ENCODE measurements at regions not wholly inside any gene's neighbourhood (a gene's known extent, or its start where the extent isn't known, plus 50 kb on each side); places are given as distances from the start of the nearest gene placed in this dataset.

DNA sequence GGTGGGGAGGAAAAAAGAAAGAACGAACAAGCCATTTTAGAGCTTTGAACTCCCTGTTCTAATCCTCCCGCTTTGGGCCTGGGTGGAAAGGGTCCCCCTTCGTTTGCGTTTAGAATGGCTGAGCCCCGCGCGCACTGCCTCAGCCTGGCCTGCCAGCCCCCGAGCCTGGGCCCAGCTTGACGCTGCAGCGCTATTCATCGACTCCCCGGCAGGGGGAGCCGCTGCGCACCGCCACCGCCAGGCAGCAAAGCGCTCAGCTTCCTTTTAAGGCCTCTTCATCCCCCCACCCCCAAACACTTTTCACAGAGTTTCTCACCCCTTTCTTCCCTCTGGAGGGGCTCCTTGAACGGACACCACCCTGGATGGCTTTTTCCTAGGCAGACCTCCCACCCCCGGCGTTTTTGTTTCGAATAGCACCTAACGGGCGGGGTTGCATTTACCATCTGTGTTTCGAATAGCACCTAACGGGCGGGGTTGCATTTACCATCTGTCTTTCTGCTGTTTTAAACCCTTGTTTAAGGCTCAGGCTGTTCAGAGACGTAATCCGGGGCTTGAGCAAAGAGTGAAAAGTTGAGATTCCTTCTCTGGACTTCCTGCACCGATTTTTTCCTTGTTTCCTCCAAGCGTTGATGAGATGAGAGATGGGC, 56.4 kb upstream of the PIWIL1 start:
- H2AFZ ChIP-seq (ENCODE audit: low read length), result no peak overlapping the region
- DNase-seq (ENCODE audit: low spot score) (no peak), FAIRE-seq (no peak), ATAC-seq (peak; percentile 90)
- in situ Hi-C loops (cut with HindIII; ENCODE audit: extremely low pct_ligation_motif_present, low pct_unique_long_range_greater_than_20kb) (no loop called here), intact Hi-C loops (cut with micrococcal nuclease; ENCODE audit: unreplicated experiment) (no loop called here)
- no peaks in the 10 kb centered on the region for H3K79me2 ChIP-seq (ENCODE audit: insufficient read depth, low read length)
- ChIA-PET CTCF (ENCODE audit: low intra/inter-chr PET ratio, low total read pairs) (interaction anchor here (1.6 kb wide), 1 partner anchor 54 kb away, joined by 5 read pairs; no protein-coding TSS in a partner anchor), POLR2A (no interaction called here)
- H3K27ac ChIP-seq (ENCODE audit: extremely low read length, insufficient read depth, low read length), result no peak overlapping the region
- H3K9ac ChIP-seq (ENCODE audit: insufficient read depth, low read depth, low read length), result no peak overlapping the region
- no peak overlapping the region for H3K4me3 ChIP-seq (replicated peaks in 1 of 3; ENCODE audit: insufficient read depth in 1 of 3, low read depth in 2 of 3, low read length in 3 of 3)
- 41% methylated on average over 30 of the region's 30 CpGs for WGBS (ENCODE audit: low lambda C conversion rate)
- no peaks in the 10 kb centered on the region for H3K9me3 ChIP-seq (ENCODE audit: low read length)
- BruUV-seq (replicated peaks), result no TSS peak
- no peaks in the 10 kb centered on the region for H3K36me3 ChIP-seq (replicated peaks in 1 of 2; ENCODE audit: control insufficient read depth in 1 of 2, insufficient read depth in 2 of 2, low read length in 2 of 2)
- no peaks in the 10 kb centered on the region for H3K27me3 ChIP-seq (ENCODE audit: control insufficient read depth in 1 of 2, insufficient read depth in 2 of 2, low read length in 2 of 2)
- no peak for TF ChIP-seq ZKSCAN5 (CRISPR knock-in tag; IDR thresholded peaks at IDR 0.05)
- TF ChIP-seq HNRNPLL (IDR thresholded peaks at IDR 0.05; ENCODE audit: low read depth, low read length, poor library complexity, severe bottlenecking), result peak; percentile 29
- TF ChIP-seq, protein P1, sequence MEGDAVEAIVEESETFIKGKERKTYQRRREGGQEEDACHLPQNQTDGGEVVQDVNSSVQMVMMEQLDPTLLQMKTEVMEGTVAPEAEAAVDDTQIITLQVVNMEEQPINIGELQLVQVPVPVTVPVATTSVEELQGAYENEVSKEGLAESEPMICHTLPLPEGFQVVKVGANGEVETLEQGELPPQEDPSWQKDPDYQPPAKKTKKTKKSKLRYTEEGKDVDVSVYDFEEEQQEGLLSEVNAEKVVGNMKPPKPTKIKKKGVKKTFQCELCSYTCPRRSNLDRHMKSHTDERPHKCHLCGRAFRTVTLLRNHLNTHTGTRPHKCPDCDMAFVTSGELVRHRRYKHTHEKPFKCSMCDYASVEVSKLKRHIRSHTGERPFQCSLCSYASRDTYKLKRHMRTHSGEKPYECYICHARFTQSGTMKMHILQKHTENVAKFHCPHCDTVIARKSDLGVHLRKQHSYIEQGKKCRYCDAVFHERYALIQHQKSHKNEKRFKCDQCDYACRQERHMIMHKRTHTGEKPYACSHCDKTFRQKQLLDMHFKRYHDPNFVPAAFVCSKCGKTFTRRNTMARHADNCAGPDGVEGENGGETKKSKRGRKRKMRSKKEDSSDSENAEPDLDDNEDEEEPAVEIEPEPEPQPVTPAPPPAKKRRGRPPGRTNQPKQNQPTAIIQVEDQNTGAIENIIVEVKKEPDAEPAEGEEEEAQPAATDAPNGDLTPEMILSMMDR (CRISPR knock-in tag; IDR thresholded peaks at IDR 0.05), result peak; percentile 71
- TF ChIP-seq SRF (IDR thresholded peaks at IDR 0.05; ENCODE audit: low read depth, low read length), result peak; percentile 72; the same call in 1 of the 2 replicates
- TF ChIP-seq XRCC5 (optimal IDR thresholded peaks at IDR 0.05; ENCODE audit: low read length), result peak; percentile 74
- TF ChIP-seq ZNF234 (CRISPR knock-in tag; conservative IDR thresholded peaks at IDR 0.05), result no peak
- peak; percentile 59; the same call in 1 of the 2 replicates for TF ChIP-seq KDM2A (CRISPR knock-in tag; IDR thresholded peaks at IDR 0.05; ENCODE audit: borderline replicate concordance, low read depth)
- TF ChIP-seq, protein P2, sequence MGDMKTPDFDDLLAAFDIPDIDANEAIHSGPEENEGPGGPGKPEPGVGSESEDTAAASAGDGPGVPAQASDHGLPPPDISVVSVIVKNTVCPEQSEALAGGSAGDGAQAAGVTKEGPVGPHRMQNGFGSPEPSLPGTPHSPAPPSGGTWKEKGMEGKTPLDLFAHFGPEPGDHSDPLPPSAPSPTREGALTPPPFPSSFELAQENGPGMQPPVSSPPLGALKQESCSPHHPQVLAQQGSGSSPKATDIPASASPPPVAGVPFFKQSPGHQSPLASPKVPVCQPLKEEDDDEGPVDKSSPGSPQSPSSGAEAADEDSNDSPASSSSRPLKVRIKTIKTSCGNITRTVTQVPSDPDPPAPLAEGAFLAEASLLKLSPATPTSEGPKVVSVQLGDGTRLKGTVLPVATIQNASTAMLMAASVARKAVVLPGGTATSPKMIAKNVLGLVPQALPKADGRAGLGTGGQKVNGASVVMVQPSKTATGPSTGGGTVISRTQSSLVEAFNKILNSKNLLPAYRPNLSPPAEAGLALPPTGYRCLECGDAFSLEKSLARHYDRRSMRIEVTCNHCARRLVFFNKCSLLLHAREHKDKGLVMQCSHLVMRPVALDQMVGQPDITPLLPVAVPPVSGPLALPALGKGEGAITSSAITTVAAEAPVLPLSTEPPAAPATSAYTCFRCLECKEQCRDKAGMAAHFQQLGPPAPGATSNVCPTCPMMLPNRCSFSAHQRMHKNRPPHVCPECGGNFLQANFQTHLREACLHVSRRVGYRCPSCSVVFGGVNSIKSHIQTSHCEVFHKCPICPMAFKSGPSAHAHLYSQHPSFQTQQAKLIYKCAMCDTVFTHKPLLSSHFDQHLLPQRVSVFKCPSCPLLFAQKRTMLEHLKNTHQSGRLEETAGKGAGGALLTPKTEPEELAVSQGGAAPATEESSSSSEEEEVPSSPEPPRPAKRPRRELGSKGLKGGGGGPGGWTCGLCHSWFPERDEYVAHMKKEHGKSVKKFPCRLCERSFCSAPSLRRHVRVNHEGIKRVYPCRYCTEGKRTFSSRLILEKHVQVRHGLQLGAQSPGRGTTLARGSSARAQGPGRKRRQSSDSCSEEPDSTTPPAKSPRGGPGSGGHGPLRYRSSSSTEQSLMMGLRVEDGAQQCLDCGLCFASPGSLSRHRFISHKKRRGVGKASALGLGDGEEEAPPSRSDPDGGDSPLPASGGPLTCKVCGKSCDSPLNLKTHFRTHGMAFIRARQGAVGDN (CRISPR knock-in tag; IDR thresholded peaks at IDR 0.05), result 0 out of 2 replicates have a peak, but pooled peaks have one; percentile 17
- no peak for TF ChIP-seq MTA3 (CRISPR knock-in tag; IDR thresholded peaks at IDR 0.05)
- TF ChIP-seq ZNF768 (CRISPR knock-in tag; IDR thresholded peaks at IDR 0.05), result 0 out of 2 replicates have a peak, but pooled peaks have one; percentile 15
- TF ChIP-seq FOXJ3 (CRISPR knock-in tag; IDR thresholded peaks at IDR 0.05; ENCODE audit: borderline replicate concordance), result no peak
- peak; percentile 15; the same call in 1 of the 2 replicates for TF ChIP-seq STAG1 (CRISPR knock-in tag; IDR thresholded peaks at IDR 0.05)
- TF ChIP-seq GABPB1 (CRISPR knock-in tag; IDR thresholded peaks at IDR 0.05), result peak; percentile 44; the same call in 1 of the 2 replicates
- TF ChIP-seq, protein P3, sequence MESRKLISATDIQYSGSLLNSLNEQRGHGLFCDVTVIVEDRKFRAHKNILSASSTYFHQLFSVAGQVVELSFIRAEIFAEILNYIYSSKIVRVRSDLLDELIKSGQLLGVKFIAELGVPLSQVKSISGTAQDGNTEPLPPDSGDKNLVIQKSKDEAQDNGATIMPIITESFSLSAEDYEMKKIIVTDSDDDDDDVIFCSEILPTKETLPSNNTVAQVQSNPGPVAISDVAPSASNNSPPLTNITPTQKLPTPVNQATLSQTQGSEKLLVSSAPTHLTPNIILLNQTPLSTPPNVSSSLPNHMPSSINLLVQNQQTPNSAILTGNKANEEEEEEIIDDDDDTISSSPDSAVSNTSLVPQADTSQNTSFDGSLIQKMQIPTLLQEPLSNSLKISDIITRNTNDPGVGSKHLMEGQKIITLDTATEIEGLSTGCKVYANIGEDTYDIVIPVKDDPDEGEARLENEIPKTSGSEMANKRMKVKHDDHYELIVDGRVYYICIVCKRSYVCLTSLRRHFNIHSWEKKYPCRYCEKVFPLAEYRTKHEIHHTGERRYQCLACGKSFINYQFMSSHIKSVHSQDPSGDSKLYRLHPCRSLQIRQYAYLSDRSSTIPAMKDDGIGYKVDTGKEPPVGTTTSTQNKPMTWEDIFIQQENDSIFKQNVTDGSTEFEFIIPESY (CRISPR knock-in tag; IDR thresholded peaks at IDR 0.05), result peak; percentile 70
- no peak overlapping the region for H3K4me2 ChIP-seq (ENCODE audit: low read depth, low read length)
- no peaks in the 10 kb centered on the region for H4K20me1 ChIP-seq (ENCODE audit: insufficient read depth, low read length)
- no peaks in the 10 kb centered on the region for H3K4me1 ChIP-seq (ENCODE audit: insufficient read depth, low read length)
